ENCODE measurements at regions not wholly inside any gene's neighbourhood (a gene's known extent, or its start where the extent isn't known, plus 50 kb on each side); places are given as distances from the start of the nearest gene placed in this dataset.

DNA sequence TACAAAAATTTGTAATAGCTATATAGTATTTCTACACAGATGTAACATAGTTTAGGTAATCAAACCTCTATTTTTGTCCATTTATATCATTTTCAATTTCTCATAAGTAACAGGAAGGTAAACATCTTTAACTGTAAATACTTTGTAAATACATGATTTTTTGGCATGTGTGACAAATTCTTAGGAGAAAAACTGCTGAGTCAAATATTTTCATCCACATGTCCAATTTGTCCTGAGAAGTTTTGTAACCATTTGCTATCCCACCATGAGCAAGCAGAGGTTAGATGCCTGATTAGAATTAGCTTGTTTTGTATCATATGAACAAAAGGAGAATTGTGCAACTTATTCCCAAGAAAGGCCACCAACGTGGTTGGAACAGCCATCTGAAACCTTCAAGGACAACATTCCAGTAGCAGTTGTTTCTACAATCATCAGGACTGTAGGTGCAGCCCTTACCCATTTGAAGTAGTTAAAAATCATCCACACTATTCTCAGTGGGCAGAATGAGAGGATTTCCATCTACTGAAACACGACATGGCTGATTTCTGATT, 139.6 kb upstream of the MPPED2 start:
- TF ChIP-seq, protein P1, sequence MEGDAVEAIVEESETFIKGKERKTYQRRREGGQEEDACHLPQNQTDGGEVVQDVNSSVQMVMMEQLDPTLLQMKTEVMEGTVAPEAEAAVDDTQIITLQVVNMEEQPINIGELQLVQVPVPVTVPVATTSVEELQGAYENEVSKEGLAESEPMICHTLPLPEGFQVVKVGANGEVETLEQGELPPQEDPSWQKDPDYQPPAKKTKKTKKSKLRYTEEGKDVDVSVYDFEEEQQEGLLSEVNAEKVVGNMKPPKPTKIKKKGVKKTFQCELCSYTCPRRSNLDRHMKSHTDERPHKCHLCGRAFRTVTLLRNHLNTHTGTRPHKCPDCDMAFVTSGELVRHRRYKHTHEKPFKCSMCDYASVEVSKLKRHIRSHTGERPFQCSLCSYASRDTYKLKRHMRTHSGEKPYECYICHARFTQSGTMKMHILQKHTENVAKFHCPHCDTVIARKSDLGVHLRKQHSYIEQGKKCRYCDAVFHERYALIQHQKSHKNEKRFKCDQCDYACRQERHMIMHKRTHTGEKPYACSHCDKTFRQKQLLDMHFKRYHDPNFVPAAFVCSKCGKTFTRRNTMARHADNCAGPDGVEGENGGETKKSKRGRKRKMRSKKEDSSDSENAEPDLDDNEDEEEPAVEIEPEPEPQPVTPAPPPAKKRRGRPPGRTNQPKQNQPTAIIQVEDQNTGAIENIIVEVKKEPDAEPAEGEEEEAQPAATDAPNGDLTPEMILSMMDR (IDR thresholded peaks at IDR 0.05; ENCODE audit: low read depth, low read length, missing input control): no peak
- TF ChIP-seq, protein P2, sequence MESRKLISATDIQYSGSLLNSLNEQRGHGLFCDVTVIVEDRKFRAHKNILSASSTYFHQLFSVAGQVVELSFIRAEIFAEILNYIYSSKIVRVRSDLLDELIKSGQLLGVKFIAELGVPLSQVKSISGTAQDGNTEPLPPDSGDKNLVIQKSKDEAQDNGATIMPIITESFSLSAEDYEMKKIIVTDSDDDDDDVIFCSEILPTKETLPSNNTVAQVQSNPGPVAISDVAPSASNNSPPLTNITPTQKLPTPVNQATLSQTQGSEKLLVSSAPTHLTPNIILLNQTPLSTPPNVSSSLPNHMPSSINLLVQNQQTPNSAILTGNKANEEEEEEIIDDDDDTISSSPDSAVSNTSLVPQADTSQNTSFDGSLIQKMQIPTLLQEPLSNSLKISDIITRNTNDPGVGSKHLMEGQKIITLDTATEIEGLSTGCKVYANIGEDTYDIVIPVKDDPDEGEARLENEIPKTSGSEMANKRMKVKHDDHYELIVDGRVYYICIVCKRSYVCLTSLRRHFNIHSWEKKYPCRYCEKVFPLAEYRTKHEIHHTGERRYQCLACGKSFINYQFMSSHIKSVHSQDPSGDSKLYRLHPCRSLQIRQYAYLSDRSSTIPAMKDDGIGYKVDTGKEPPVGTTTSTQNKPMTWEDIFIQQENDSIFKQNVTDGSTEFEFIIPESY (IDR thresholded peaks at IDR 0.05): no peak
- TF ChIP-seq GABPA (IDR thresholded peaks at IDR 0.05 in 1 of 2, conservative IDR thresholded peaks at IDR 0.05 in 1 of 2) (no peak), RAD21 (IDR thresholded peaks at IDR 0.05) (no peak), TAF1 (conservative IDR thresholded peaks at IDR 0.05) (no peak), HNF4G (IDR thresholded peaks at IDR 0.05) (no peak), SP1 (IDR thresholded peaks at IDR 0.05) (no peak), YY1 (IDR thresholded peaks at IDR 0.05) (no peak), EGR1 (IDR thresholded peaks at IDR 0.05; ENCODE audit: low read depth in 2 of 2) (no peak)
- TF ChIP-seq, protein P3, sequence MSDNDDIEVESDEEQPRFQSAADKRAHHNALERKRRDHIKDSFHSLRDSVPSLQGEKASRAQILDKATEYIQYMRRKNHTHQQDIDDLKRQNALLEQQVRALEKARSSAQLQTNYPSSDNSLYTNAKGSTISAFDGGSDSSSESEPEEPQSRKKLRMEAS (IDR thresholded peaks at IDR 0.05): no peak
- TF ChIP-seq, protein P4, sequence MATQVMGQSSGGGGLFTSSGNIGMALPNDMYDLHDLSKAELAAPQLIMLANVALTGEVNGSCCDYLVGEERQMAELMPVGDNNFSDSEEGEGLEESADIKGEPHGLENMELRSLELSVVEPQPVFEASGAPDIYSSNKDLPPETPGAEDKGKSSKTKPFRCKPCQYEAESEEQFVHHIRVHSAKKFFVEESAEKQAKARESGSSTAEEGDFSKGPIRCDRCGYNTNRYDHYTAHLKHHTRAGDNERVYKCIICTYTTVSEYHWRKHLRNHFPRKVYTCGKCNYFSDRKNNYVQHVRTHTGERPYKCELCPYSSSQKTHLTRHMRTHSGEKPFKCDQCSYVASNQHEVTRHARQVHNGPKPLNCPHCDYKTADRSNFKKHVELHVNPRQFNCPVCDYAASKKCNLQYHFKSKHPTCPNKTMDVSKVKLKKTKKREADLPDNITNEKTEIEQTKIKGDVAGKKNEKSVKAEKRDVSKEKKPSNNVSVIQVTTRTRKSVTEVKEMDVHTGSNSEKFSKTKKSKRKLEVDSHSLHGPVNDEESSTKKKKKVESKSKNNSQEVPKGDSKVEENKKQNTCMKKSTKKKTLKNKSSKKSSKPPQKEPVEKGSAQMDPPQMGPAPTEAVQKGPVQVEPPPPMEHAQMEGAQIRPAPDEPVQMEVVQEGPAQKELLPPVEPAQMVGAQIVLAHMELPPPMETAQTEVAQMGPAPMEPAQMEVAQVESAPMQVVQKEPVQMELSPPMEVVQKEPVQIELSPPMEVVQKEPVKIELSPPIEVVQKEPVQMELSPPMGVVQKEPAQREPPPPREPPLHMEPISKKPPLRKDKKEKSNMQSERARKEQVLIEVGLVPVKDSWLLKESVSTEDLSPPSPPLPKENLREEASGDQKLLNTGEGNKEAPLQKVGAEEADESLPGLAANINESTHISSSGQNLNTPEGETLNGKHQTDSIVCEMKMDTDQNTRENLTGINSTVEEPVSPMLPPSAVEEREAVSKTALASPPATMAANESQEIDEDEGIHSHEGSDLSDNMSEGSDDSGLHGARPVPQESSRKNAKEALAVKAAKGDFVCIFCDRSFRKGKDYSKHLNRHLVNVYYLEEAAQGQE (IDR thresholded peaks at IDR 0.05): no peak
- TF ChIP-seq, protein P5, sequence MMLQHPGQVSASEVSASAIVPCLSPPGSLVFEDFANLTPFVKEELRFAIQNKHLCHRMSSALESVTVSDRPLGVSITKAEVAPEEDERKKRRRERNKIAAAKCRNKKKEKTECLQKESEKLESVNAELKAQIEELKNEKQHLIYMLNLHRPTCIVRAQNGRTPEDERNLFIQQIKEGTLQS (IDR thresholded peaks at IDR 0.05): no peak

All from liver (tissue), 3 donors.